ENCODE measurements at regions not wholly inside any gene's neighbourhood (a gene's known extent, or its start where the extent isn't known, plus 50 kb on each side); places are given as distances from the start of the nearest gene placed in this dataset.

DNA sequence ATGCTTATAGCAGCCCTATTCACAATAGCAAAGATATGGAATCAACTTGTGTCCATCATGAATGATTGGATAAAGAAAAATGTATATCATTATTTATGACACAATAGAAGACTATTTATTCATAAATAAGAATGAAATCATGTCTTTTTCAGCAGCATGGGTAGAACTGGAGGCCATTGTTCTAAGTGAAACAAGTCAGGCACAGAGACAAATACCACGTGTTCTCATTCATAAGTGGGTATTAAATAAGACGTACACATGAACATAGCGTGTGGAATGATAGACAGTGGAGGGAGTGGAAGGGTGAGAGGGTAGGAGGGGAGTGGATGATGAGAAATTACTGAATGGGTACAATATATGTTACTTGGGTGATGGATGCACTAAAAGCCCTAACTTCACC lies 762.4 kb downstream of the REEP3 start:
- no peaks in the 10 kb centered on the region for H3K9me3 ChIP-seq (ENCODE audit: insufficient read depth, low read length)
- no peaks in the 10 kb centered on the region for H3F3A ChIP-seq (ENCODE audit: insufficient read depth)
- H3K27ac ChIP-seq (ENCODE audit: low read depth, low read length), result no peak overlapping the region
- no peaks in the 10 kb centered on the region for H3K27me3 ChIP-seq (ENCODE audit: low read length)
- no peak overlapping the region for H2AFZ ChIP-seq (ENCODE audit: low read depth, low read length, severe bottlenecking)
- H3K79me2 ChIP-seq (ENCODE audit: insufficient read depth, low read length), result no peaks in the 10 kb centered on the region
- no peaks in the 10 kb centered on the region for H3K9me2 ChIP-seq (replicated peaks; ENCODE audit: insufficient read depth, low read length)
- TF ChIP-seq CTCF (IDR thresholded peaks at IDR 0.05; ENCODE audit: insufficient read depth, low read length, poor library complexity, severe bottlenecking) (no peak), EZH2phosphoT487 (conservative IDR thresholded peaks at IDR 0.05; ENCODE audit: low read length) (no peak)
- H3K9ac ChIP-seq (ENCODE audit: low read length), result no peak overlapping the region
- no peaks in the 10 kb centered on the region for H4K20me1 ChIP-seq (ENCODE audit: low read depth, low read length)
- no peak overlapping the region for H3K4me2 ChIP-seq (ENCODE audit: low read depth, low read length, poor library complexity, severe bottlenecking)
- H3K36me3 ChIP-seq (ENCODE audit: low read length), result no peaks in the 10 kb centered on the region
- H3K4me3 ChIP-seq (ENCODE audit: insufficient read depth, low read length, poor library complexity, severe bottlenecking), result no peak overlapping the region

DNA sequence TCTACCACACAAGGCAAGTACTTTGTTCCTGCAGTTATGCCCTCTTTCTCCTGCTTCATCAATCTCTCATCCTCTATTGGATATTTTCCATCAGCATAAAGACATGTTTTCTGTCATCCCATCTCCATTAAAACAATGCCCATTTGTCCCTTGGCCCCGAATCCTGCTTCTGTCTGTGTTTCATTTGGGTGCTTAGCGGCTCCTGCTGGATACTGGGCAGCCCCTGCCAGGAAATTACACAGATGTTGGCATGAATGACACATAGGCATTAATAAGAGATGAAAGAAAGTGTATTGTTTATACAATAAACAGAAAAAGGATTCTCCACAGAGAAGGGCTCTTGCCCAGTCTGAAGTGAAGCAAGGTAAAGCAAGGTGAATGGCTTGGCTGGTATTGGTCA lies 765.3 kb downstream of the REEP3 start:
- Histone ChIP-seq H3K27me3 (ENCODE audit: low read length) (no peaks in the 10 kb centered on the region), H3K9ac (ENCODE audit: low read length) (no peak overlapping the region), H3K27ac (ENCODE audit: low read depth, low read length) (no peak overlapping the region), H3K79me2 (ENCODE audit: insufficient read depth, low read length) (no peaks in the 10 kb centered on the region), H3F3A (ENCODE audit: insufficient read depth) (no peaks in the 10 kb centered on the region), H3K9me2 (replicated peaks; ENCODE audit: insufficient read depth, low read length) (no peaks in the 10 kb centered on the region), H2AFZ (ENCODE audit: low read depth, low read length, severe bottlenecking) (no peak overlapping the region), H3K36me3 (ENCODE audit: low read length) (no peaks in the 10 kb centered on the region), H3K9me3 (ENCODE audit: insufficient read depth, low read length) (no peaks in the 10 kb centered on the region), H3K4me3 (ENCODE audit: insufficient read depth, low read length, poor library complexity, severe bottlenecking) (no peak overlapping the region), H4K20me1 (ENCODE audit: low read depth, low read length) (no peaks in the 10 kb centered on the region), H3K4me2 (ENCODE audit: low read depth, low read length, poor library complexity, severe bottlenecking) (no peak overlapping the region)
- no peak for TF ChIP-seq CTCF (IDR thresholded peaks at IDR 0.05; ENCODE audit: insufficient read depth, low read length, poor library complexity, severe bottlenecking)
- no peak for TF ChIP-seq EZH2phosphoT487 (conservative IDR thresholded peaks at IDR 0.05; ENCODE audit: low read length)

GRCh38 chr10:64288404-64288803 lies 767.2 kb downstream of the REEP3 start:
- Histone ChIP-seq H3K27me3 (ENCODE audit: low read length) (no peaks in the 10 kb centered on the region), H2AFZ (ENCODE audit: low read depth, low read length, severe bottlenecking) (no peak overlapping the region), H3K9me2 (replicated peaks; ENCODE audit: insufficient read depth, low read length) (no peaks in the 10 kb centered on the region), H3K79me2 (ENCODE audit: insufficient read depth, low read length) (no peaks in the 10 kb centered on the region), H3K27ac (ENCODE audit: low read depth, low read length) (no peak overlapping the region), H3K9ac (ENCODE audit: low read length) (no peak overlapping the region), H3K9me3 (ENCODE audit: insufficient read depth, low read length) (no peaks in the 10 kb centered on the region), H3F3A (ENCODE audit: insufficient read depth) (no peaks in the 10 kb centered on the region), H4K20me1 (ENCODE audit: low read depth, low read length) (no peaks in the 10 kb centered on the region), H3K36me3 (ENCODE audit: low read length) (no peaks in the 10 kb centered on the region), H3K4me2 (ENCODE audit: low read depth, low read length, poor library complexity, severe bottlenecking) (no peak overlapping the region), H3K4me3 (ENCODE audit: insufficient read depth, low read length, poor library complexity, severe bottlenecking) (no peak overlapping the region)
- TF ChIP-seq EZH2phosphoT487 (conservative IDR thresholded peaks at IDR 0.05; ENCODE audit: low read length) (no peak), CTCF (IDR thresholded peaks at IDR 0.05; ENCODE audit: insufficient read depth, low read length, poor library complexity, severe bottlenecking) (no peak)

GRCh38 chr10:64303566-64303965 lies 782.4 kb downstream of the REEP3 start:
- H3K9me3 ChIP-seq (ENCODE audit: insufficient read depth, low read length), result no peaks in the 10 kb centered on the region
- H3K79me2 ChIP-seq (ENCODE audit: insufficient read depth, low read length), result no peaks in the 10 kb centered on the region
- H3K4me2 ChIP-seq (ENCODE audit: low read depth, low read length, poor library complexity, severe bottlenecking), result no peak overlapping the region
- no peak overlapping the region for H2AFZ ChIP-seq (ENCODE audit: low read depth, low read length, severe bottlenecking)
- H3K36me3 ChIP-seq (ENCODE audit: low read length), result no peaks in the 10 kb centered on the region
- TF ChIP-seq CTCF (IDR thresholded peaks at IDR 0.05; ENCODE audit: insufficient read depth, low read length, poor library complexity, severe bottlenecking), result no peak
- no peak for TF ChIP-seq EZH2phosphoT487 (conservative IDR thresholded peaks at IDR 0.05; ENCODE audit: low read length)
- H4K20me1 ChIP-seq (ENCODE audit: low read depth, low read length), result no peaks in the 10 kb centered on the region
- H3K9me2 ChIP-seq (replicated peaks; ENCODE audit: insufficient read depth, low read length), result no peaks in the 10 kb centered on the region
- H3F3A ChIP-seq (ENCODE audit: insufficient read depth), result no peaks in the 10 kb centered on the region
- no peak overlapping the region for H3K9ac ChIP-seq (ENCODE audit: low read length)
- no peaks in the 10 kb centered on the region for H3K27me3 ChIP-seq (ENCODE audit: low read length)
- H3K4me3 ChIP-seq (ENCODE audit: insufficient read depth, low read length, poor library complexity, severe bottlenecking), result no peak overlapping the region
- H3K27ac ChIP-seq (ENCODE audit: low read depth, low read length), result no peak overlapping the region
